WTC11 (cell line): ENCODE measurements at regions not wholly inside any gene's neighbourhood (a gene's known extent, or its start where the extent isn't known, plus 50 kb on each side); places are given as distances from the start of the nearest gene placed in this dataset.

ENCODE experiments used
- CTCF ChIP-seq: fragments of 200-600 bp; IDR thresholded peaks from 2 replicates; pipeline ENCODE4 v1.8.0; 2022; ENCODE audit warnings: antibody characterized with exemption
- E2F4 ChIP-seq: sonication (generic); formaldehyde crosslinking; IDR thresholded peaks from 2 replicates; pipeline ENCODE4 v1.8.1; 2022; ENCODE audit warnings: low read depth, mild to moderate bottlenecking, moderate library complexity, missing genetic modification reagents, borderline replicate concordance
- MXD4 ChIP-seq: fragments of 250-450 bp; sonication (Bioruptor Pico); IDR thresholded peaks from 2 replicates; pipeline ENCODE4 v1.8.0; 2021; ENCODE audit warnings: mild to moderate bottlenecking, moderate library complexity, borderline replicate concordance
- NFYB ChIP-seq: sonication (generic); formaldehyde crosslinking; conservative IDR thresholded peaks from 2 replicates; pipeline ENCODE4 v1.8.0; 2022; ENCODE audit warnings: low read depth, missing genetic modification reagents
- TF ChIP-seq, protein P1 (sequence below): sonication (generic); formaldehyde crosslinking; IDR thresholded peaks from 2 replicates; pipeline ENCODE4 v1.8.1; 2023; ENCODE audit warnings: mild to moderate bottlenecking, missing genetic modification reagents, moderate library complexity

- TF ChIP-seq E2F4 (CRISPR knock-in tag) (no peak), CTCF (no peak), NFYB (CRISPR knock-in tag) (no peak), MXD4 (CRISPR knock-in tag) (no peak)
- TF ChIP-seq, protein P1, sequence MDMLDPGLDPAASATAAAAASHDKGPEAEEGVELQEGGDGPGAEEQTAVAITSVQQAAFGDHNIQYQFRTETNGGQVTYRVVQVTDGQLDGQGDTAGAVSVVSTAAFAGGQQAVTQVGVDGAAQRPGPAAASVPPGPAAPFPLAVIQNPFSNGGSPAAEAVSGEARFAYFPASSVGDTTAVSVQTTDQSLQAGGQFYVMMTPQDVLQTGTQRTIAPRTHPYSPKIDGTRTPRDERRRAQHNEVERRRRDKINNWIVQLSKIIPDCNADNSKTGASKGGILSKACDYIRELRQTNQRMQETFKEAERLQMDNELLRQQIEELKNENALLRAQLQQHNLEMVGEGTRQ: no peak
Observed at GRCh38 chr18:57982372-57983021, 61.5 kb upstream of the NEDD4L start.
